ENCODE measurements at regions not wholly inside any gene's neighbourhood (a gene's known extent, or its start where the extent isn't known, plus 50 kb on each side); places are given as distances from the start of the nearest gene placed in this dataset.
"Not testable (repeated sequence)": the region's sequence is repeated elsewhere in the genome, so short reads cannot be mapped to it uniquely, and the experiment has no call there.

DNA sequence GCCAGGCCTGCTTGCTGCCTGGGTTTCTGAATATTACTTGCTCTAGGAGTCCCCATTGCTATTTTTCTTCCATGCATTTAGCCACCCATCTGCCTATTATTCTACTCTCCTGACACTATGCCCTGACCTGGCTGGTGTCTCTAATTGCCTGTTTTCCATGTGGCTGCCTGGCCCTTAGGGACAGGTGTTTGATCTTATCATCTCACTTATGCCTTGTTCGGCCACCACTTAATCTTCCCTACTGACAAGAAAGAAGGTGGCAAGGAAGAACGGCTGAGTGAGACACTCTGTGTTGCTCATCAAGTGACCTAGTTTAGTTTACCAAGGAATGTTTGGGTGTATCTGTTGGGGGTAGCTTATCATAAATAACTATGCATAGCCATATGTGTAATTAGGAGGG is 50.4 kb upstream of the RAPH1 start:
- DNase-seq, result no peak

DNA sequence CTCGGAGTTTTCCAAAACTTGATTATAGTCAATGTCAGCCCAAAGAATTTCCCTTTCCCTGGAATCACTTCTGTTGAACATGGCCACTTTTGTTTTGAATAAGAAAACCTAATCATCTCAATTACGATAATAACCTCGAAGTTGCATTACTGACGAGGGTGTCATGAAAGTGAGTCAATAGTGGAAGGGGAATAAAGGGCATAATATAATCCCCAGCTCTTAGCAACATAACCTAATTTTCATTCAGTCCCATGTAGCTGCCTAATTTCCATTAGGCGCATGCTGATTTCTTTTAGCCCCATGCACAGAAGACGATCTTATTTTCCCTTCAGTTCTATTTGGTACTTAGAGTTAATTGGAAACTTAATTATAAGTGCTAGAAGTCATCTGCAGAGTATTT is 51.1 kb upstream of the RAPH1 start:
- DNase-seq, result no peak

DNA sequence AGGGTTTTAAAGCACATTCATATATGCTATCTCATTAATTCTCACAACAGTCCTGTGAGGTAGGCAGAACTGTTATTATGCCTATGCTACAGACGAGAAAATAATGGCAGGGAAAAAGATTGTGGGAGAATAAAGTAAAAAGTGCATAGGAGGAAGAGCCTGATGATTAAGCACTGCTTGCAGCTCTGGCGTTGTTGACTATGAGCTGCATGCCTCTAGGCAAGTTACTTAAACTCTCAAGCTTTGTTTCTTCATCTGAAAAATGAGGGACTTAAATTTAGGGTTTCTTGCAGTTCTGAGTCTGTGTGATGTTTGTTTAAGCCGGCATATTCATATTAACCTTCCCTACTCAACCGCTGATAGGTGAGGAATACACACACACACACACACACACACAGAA is 51.6 kb upstream of the RAPH1 start:
- DNase-seq, result no peak

DNA sequence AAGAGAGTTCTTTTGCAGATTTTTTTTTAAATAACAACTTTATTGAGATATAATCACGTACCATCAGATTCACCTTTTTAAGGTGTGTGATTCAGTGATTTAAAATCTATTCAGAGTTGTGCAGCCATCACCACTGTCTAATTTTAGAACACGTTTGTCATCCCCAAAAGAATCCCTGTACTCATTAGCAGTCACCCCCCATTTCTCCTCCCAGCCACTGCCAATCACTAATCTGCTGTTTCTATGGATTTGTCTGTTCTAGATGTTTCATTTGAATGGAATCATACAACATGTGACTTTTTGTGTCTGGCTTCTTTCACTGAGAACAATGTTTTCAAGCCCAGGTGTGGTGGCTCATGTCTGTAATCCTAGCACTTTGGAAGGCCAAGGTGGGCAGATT is 55.4 kb upstream of the RAPH1 start:
- no peak for DNase-seq

DNA sequence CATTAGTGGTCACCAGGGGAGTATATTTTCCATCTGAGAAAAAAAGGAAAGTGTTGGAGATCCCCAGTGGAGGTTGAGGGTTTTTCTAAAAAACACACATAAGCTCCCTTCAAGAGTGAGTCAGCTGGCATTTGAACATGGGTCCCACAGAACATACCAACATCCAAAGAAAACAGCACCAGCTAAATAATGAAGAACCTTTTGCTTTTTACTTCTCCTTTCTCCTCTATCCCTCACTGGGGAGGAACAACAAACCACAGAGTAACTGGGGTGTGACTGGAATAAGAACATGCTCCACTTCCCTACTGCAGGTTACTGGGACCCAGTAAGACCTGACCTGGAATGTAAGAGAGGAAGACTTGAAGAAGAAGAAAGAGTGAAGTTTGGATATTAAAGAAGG is 56.5 kb upstream of the RAPH1 start:
- DNase-seq, result no peak

DNA sequence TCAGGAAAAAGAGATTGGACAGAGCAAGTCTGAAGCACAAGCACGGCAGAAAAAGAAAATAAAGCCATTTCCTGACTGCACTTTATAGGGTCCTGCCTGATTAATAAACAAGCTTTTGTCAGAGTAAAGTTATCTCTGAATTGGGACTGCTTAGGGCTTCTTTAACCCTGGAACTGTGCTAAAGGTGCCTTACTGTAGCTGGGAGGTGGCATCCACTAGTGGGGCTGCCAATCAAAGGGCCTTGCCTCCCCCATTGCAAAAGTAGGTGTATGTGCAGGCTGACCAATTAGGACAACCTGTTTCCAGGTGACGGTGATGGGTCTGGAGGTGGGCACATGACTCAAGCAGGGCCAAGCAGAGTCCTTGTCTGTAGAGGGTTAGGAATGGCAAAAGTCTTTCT is 57.4 kb upstream of the RAPH1 start:
- no peak for DNase-seq

DNA sequence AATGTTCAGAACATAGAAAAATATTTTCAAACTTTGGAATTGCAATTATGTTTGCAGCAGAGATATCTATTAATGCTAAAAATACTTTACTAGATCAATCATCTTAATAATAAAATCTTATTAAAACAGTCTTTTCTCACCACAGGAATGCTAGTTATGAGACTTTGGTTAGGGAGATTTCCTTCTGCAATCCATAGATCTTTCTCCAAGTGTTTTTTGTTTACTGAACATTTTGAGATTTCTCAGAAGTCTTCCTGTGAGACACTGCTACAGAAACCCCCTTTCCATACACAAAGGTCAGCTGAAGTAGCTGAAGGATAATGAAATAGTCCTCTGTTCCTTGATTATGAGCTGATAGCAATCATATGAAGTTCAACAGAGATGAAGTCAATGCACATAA is 59.4 kb upstream of the RAPH1 start:
- no peak for DNase-seq

DNA sequence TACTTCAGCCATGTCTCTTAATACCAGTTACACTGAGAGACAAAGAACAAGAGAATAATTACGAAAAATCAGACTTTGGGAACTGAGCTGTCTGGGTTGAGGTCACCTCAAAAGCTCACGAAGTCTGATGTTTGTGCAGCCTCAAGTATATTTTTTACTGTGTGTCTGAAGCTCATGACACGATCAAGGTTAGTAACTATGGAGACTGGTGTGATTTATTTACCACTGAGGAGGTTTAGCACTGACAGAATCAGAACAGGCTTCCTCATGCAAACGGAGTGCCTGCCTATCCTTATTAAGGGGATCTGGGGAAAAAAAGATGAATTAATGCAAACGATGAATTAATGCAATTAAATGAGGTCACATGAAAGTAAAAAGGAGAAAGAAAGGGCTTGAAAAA is 61.1 kb upstream of the RAPH1 start:
- DNase-seq, result no peak

DNA sequence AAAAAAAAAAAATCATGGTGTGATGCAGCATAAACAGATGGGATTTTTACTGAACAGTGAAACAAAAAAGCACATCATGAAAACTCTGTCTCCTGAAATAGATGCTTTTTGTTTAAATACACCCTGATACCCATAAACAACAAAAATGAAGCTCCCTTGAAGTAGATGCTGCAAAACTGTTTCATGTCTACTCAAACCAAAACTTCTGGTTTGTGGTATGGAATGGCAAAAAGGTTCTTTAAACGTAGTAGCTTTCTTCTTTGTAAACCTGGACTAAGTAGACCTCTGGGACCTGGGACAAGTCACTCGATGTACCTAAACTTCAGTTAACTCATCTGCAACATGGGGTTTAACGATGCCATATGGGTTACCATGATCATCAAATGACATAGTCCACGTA is 64.4 kb upstream of the RAPH1 start:
- no peak for DNase-seq

DNA sequence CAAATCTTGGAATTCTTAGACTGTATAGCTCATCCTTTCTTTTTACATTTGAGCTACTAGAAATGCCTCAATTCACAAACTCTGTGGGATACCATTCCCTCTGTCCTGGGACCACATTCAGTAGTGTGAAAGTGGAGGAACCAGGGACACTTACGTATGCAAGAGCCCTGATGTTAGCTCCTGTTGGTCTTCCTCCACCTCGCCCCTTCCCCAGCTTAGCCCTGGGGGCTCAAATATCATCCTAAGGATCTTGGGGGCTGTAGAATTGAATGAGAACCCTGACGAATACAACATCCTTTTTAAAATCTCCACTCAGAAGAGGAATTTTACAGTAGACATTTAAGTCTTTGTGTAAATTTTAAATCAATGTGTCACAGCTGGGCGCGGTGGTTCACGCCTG is 65.2 kb upstream of the RAPH1 start:
- DNase-seq, result no peak

DNA sequence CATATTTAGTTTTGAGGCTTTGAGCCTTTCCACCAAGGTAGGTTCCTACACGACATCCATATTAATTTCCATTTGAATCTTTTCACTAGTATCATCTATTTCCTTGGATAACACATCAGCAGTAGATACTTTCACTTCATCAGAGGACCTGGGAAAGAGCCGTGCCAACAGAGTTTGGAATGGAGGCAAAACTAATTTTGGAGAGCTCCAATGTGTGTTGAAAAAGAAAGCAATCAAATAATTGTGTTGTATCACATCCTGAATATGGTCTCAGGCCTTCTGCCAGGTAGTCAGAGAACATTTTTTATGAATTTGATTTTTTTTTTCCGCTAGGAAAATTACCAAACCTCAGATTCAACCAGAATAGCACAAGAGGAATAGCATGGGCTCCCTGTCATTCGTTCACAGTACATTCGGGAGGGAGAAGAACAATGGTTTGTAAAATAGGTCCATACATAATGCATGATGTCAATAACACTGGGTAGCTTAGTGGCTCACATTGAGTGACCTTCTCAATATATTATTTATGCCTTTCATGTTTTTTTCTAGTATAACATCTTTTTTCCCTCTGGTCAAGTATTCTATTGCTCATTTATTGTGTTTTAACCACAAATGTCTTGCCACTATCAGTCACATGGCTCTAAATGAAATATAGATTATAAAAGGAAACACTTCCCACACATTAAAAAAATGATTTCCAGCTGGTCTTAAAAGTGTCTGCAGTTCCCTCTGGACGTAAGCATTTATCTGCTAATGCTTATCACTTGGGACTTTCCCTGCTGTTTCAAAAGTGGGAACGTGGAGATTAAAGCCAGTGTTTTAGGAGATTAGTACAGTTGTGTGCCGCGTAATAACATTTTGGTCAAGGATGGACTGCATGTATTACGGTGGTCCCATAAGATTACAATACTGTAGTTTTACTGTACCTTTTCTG is 68.6 kb upstream of the RAPH1 start:
- DNase-seq, result no peak

DNA sequence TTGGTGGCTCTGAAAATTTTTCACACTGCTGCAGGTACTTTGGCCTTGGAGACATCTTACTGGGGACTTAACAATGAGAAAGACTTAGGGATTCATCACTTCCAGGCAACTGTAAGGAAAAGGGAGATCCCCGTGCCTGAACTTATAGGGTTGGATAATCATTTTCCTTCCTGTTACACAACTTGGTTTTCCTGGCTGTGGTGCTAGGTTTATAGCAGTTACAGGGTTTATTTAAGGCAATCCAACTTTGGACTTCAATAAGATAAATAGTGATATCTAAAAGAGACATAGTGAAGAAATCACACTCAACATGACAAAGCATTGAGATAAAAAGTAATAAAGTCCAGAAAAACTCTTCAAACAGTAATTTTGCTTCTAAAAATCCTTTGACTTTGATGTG is 70.2 kb upstream of the RAPH1 start:
- no peak for DNase-seq

DNA sequence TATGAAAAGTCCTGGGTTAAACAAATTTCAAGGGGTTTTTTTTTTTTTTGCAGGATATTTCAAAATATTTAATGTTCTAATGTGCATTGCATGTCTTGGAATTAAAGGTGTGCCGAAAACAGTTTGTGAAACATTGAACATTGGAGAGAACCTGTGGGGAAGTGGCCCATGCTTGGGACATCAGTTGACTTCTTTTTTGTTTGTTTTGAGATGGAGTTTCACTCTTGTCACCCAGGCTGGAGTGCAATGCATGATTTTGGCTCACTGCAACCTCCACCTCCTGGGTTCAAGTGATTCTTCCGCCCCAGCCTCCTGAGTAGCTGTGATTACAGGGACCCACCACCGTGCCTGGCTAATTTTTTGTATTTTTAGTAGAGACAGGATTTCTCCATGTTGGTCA is 71.0 kb upstream of the RAPH1 start:
- DNase-seq, result no peak

DNA sequence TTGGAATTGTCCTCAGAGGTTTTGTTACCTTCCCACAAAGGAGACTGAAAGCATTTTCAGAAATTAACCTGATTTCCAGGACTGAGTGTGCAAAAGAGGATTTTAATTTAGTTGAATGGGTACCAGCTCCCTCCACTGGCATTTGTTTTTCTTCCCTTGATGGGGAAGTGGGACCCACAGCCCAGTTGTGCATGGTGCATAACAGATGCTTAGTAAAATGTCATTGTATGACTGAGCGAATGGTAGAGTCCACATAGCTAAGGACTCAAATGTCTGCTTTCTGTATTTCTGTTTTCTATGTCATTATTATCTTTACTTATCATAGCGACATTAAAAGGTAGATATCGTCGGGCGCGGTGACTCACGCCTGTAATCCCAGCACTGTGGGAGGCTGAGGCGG is 75.5 kb upstream of the RAPH1 start:
- DNase-seq, result no peak

DNA sequence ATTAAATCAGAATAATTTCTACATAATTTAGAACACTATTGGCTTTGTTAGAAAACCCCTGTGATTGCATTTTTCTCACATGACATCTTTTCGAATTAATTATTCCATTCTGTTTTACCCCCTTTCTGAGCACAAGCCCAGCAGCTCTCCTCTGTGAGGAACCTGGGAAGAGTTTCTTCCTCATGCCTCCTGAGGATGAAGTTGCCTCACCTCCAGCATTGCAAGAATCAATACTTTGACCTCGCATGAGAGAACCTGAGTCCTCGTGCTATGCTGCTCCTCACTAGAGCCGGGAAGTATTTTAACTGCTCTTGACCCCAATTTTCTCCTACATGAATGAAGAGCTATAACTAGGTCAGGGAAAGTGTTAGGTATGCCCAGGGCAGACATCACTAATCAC is 77.1 kb upstream of the RAPH1 start:
- DNase-seq, result no peak

DNA sequence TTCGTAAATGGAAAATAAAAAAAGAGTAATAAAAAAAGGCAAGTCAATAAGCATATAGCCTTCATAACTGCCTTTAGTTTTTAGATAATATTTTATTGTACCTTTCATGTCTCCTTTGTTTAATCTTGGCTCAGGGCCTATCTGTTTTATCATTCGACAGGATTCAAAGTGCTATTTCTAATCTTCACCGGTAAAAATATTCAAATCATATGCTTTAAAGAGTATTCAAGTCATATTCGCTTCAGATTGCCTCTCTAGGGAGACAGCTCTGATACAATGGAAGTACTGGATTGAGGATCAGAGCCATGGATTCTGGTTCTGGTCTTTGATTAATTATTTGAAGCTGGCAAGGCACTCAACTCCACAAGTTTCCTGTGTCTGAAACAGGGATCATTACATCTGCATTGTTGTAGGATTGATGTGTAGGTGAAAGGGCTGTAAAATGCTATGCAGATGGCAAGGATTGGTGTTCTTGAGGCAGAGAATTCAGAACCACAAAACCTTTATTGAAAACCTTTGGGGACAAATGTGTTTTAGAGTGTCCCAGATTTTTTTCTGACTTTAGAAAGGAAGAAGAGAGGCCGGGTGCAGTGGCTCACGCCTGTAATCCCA is 84.3 kb upstream of the RAPH1 start:
- DNase-seq, result no peak

DNA sequence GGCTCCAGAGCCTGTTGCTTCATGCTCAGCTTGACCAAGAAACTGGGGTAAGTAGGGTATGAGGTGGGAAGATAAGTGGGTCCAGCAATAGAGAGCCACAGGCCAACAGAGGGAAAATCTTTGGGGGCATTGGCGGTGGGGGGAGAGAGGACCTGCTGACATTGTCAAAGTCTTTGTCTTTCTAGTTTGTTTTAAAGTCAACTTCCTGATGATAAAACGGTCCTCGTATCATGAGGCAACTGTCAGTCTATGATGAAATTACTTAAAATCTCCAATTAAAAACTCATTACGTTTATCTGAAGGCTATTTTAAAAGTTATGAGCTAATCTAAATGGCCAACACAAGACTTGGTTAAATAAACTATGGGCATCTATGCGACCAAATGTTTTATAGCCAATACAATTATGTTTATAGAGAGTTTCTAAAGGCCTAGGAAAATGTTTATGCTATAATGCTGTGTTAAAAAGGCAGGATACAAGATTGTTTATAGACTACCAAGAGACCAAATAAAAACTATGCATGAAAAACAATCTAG is 84.4 kb upstream of the CD28 start:
- DNase-seq, result no peak

DNA sequence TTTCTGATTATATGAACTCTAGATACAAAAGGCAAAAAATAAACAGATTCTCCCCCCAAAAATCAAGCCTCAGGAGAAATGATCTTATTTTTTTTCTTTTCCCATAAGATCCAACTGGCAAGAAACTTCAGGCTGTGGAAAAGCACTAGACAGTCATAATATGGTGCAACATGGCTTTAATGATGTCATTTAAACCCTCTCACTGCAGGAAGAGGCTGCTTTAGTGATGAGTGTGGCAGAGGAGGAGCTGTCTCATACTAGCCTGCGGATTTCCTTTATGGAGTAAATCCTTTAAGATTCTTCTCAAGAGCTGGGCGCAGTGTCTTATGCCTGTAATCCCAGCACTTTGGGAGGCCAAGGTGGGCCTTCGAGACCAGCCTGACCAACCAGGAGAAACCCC is 83.3 kb upstream of the CD28 start:
- no peak for DNase-seq

DNA sequence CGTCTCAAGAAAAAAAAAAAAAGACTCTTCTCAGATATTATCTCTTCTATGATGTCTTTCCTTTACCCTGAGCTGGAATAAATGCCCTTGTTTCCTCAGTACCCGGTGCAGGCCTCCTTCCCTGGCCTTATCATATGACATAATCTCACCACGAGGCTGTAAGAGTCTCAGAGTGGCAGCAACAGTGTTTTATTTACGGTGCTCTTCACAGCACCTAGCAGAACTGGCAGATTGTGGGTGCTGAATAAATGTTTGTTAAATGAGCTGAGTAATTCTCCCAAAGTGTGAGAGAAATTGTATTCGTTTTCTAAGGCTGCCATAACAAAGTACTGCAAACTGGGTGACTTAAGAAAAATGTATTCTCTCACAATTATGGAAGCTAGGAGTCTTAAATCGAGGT is 82.8 kb upstream of the CD28 start:
- no peak for DNase-seq

DNA sequence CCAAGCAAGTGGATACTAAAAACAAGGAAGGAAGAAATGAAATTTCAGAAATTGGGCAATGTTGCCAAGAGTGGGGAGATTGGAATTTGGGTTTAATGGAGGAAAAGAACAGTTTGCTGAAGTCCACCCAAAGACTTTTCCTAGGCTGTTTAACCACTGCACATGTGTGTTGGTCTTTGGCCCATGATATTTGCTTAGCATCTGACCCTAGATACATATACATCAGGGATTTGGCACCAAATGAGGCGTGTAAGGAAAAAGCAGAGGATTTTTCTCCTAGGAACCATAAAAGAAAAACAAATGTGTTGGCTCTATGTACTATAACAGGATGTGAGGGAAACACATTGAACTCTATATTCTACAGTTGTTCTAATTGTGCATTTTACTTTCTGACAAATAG is 80.7 kb upstream of the CD28 start:
- DNase-seq, result no peak

DNA sequence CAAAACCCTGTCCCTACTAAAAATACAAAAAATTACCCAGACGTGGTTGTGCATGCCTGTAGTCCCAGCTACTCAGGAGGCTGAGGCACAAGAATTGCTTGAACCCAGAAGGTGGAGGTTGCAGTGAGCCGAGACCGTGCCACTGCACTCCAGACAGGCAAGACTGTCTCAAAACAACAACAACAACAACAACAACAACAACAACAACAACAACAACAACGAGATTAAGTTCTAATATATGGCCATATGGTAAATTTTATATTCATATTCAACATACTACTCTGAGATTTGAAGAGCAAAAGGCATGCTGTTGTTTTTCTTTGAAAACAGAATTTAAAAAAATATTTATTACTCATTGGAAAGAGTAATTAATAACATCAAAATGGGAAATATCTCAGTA is 80.2 kb upstream of the CD28 start:
- not testable (repeated sequence) for DNase-seq

DNA sequence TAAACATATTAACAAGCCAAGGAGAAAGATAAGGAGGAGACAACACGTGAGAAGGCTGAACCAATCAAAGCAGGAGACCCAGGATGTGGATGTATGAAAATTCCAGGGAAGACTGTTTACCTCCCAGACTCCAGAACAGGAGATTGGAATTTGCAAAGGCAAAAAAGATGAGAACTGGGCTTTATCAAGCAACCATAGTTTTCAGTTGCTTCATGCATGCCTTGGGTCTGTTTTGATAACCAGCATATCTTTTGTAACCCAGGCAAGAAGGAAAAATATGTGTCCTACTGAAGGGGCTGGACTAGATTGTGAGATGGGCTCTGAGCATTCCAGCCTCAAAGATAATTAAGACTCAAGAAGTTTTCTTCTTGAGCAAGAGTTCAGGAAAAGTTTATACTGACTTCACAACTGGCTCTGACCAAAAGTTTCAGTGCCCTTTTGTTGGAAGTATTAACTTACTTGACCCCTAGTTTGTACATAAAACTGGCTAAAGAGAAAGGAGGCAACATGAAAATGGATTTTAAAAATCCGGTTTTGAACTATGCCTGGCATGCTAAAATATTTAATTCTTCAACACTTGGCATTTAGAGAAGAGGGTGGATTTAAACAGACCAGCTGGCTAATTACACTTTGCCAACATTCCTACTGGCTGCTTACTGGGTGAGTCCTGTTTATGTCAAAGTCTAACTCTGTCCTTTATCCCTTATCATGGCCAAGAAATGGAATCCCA is 79.3 kb upstream of the CD28 start:
- DNase-seq, result no peak

DNA sequence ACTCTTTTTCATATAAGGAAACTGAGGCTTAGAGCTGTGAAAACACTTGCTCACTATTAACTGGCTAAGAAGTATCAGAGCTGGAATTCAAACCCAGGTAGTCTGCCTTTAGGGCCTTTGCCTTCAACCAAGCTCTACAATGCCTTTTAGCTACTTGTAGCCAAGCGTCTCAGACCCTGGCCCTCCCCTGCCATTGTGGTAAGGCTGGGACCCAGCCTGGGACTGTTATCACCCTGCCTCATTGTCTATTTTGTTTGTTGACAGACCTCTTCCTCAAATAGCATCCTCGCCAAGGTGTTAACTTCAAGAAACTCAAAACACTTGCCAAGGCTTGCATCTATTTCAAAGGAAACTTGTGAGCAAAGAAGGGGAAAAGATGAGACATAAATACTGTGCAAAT is 76.7 kb upstream of the CD28 start:
- DNase-seq, result no peak

Measured in NCI-H187 (cell line).